CD4-positive, alpha-beta T cell (primary cell): ENCODE measurements at regions not wholly inside any gene's neighbourhood (a gene's known extent, or its start where the extent isn't known, plus 50 kb on each side); places are given as distances from the start of the nearest gene placed in this dataset.

Experiments
- ATAC-seq: fragments of 200-7000 bp; cut with Tn5 transposase; one replicate; pipeline ENCODE4 v1.10.0; 2022; ENCODE audit warnings: mild to moderate bottlenecking; ENCODE audit not compliant: poor library complexity
- CTCF ChIA-PET: fragments of 350-600 bp; sonication (Branson Sonifier 250); formaldehyde crosslinking; loops from one replicate; lab custom pipeline; 2021; ENCODE audit warnings: antibody characterized with exemption, inconsistent platforms; lab: Charles Lee
- POLR2A ChIA-PET: fragments of 350-600 bp; sonication (Branson Sonifier 250); formaldehyde crosslinking; loops from one replicate; lab custom pipeline; 2021; ENCODE audit warnings: antibody characterized with exemption, inconsistent platforms; lab: Charles Lee
- DNase-seq, 14 experiments: peaks; one replicate each; pipeline ENCODE4 v3.0.0-alpha.2; 2013 to 2020; ENCODE audit warnings: mixed read lengths in 2 of 14
- H3K27ac ChIP-seq, 2 donors: one replicate each; pipeline versions ENCODE4 v1.5.1 to v1.7.0; 2013; ENCODE audit warnings: low read length in 2 of 2, low read depth in 1 of 2, mild to moderate bottlenecking in 1 of 2
- H3K27me3 ChIP-seq, 2 experiments: 1 replicate in 1 of 2; 2 replicates in 1 of 2; pipeline versions ENCODE4 v1.6.1 to v1.7.0; 2013; ENCODE audit warnings: low read length in 2 of 2, control low read depth in 1 of 2, mild to moderate bottlenecking in 1 of 2, moderate library complexity in 1 of 2; ENCODE audit not compliant: insufficient read depth in 2 of 2, control insufficient read depth in 1 of 2
- H3K36me3 ChIP-seq: one replicate; pipeline ENCODE4 v1.6.1; 2013; ENCODE audit warnings: low read length, control low read depth; ENCODE audit not compliant: insufficient read depth
- H3K4me1 ChIP-seq: one replicate; pipeline ENCODE4 v1.6.1; 2013; ENCODE audit warnings: low read length, control low read depth; ENCODE audit not compliant: insufficient read depth
- H3K4me3 ChIP-seq: one replicate; pipeline ENCODE4 v1.5.1; 2013; ENCODE audit warnings: mild to moderate bottlenecking, low read length, moderate library complexity
- H3K9me3 ChIP-seq, 2 experiments: 1 replicate in 1 of 2; 2 replicates in 1 of 2; pipeline versions ENCODE4 v1.6.1 to v1.7.0; 2013; ENCODE audit warnings: low read length in 2 of 2, mild to moderate bottlenecking in 2 of 2, control low read depth in 1 of 2, moderate library complexity in 1 of 2; ENCODE audit not compliant: control insufficient read depth in 1 of 2, insufficient read depth in 1 of 2
- H3K27ac Mint-ChIP-seq: one replicate; pipeline ENCODE4 v1.8.0; 2020; ENCODE audit warnings: mixed read lengths
- H3K27me3 Mint-ChIP-seq: one replicate; pipeline ENCODE4 v1.8.0; 2021; ENCODE audit warnings: mixed read lengths
- H3K36me3 Mint-ChIP-seq: one replicate; pipeline ENCODE4 v1.8.0; 2021; ENCODE audit warnings: low read depth, mixed read lengths
- H3K4me1 Mint-ChIP-seq: one replicate; pipeline ENCODE4 v1.8.0; 2021; ENCODE audit warnings: low read depth, mixed read lengths
- H3K4me3 Mint-ChIP-seq: one replicate; pipeline ENCODE4 v1.8.0; 2020; ENCODE audit warnings: mild to moderate bottlenecking, mixed read lengths
- H3K9me3 Mint-ChIP-seq: one replicate; pipeline ENCODE4 v1.8.0; 2020; ENCODE audit warnings: mixed read lengths
- CTCF ChIP-seq: fragments of 200-600 bp; IDR thresholded peaks from one replicate; pipeline ENCODE4 v1.8.0; 2022; ENCODE audit warnings: antibody characterized with exemption, mild to moderate bottlenecking
- intact Hi-C, 2 experiments: fragments of 100-400 bp; cut with DNase I in 1 of 2; cut with micrococcal nuclease in 1 of 2; formaldehyde crosslinking; loops; one replicate each; pipeline versions ENCODE4 v1.15.1 to v1.9.0; 2023 to 2025; cut with DNase I, micrococcal nuclease

GRCh38 chr7:12130609-12131008 is 80.5 kb upstream of the TMEM106B start:
- no peak for ATAC-seq
- no peak overlapping the region for H3K27ac Mint-ChIP-seq
- intact Hi-C loops = no loop called here

GRCh38 chr7:12131122-12131521 is 80.0 kb upstream of the TMEM106B start:
- Histone ChIP-seq H3K9me3 (no peaks in the 10 kb centered on the region), H3K36me3 (no peaks in the 10 kb centered on the region), H3K27me3 (no peaks in the 10 kb centered on the region), H3K27ac (no peak overlapping the region), H3K4me1 (peaks cover 2% of the 10 kb centered on the region), H3K4me3 (no peak overlapping the region)
- ChIA-PET CTCF (no interaction called here), POLR2A (no interaction called here)
- H3K36me3 Mint-ChIP-seq = no peaks in the 10 kb centered on the region
- peaks cover 3% of the 10 kb centered on the region for H3K9me3 Mint-ChIP-seq
- no peak overlapping the region for H3K4me3 Mint-ChIP-seq
- no peak for TF ChIP-seq CTCF
- H3K27me3 Mint-ChIP-seq = no peaks in the 10 kb centered on the region
- no peak overlapping the region for H3K27ac Mint-ChIP-seq
- intact Hi-C loops = no loop called here
- ATAC-seq = no peak
- H3K4me1 Mint-ChIP-seq = peaks cover 12% of the 10 kb centered on the region
- DNase-seq = peak in 1 of 14 experiments; percentile 19

More at GRCh38 chr7:12130609-12131008, 80.5 kb upstream of the TMEM106B start:
- Mint-ChIP-seq H3K9me3 (peaks cover 3% of the 10 kb centered on the region), H3K27me3 (no peaks in the 10 kb centered on the region), H3K36me3 (no peaks in the 10 kb centered on the region), H3K4me3 (no peak overlapping the region), H3K4me1 (peaks cover 12% of the 10 kb centered on the region)
- TF ChIP-seq CTCF = no peak
- Histone ChIP-seq H3K36me3 (no peaks in the 10 kb centered on the region), H3K4me1 (peaks cover 2% of the 10 kb centered on the region), H3K9me3 (no peaks in the 10 kb centered on the region), H3K4me3 (no peak overlapping the region), H3K27ac (no peak overlapping the region), H3K27me3 (no peaks in the 10 kb centered on the region)
- ChIA-PET POLR2A (no interaction called here), CTCF (no interaction called here)
- DNase-seq = no peak

DNA sequence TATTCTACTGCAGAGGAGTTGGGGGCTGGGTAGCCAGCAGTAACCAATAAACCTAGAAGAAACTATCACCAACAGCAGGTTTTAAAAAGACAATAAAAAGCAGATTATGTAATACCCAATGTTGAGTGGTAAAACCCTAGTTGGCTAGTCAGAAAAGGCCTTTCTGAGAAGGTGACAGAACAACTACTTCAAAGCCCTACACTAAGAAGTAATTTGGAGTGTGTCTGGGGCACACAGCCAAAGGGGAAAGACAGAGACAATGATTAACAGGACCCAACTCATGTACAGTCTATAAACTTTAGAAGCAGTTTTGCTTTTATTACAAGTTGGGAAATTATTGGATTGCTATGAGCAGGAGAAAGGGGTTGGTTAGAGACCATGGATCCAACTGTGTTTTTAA is 77.2 kb upstream of the TMEM106B start:
- ATAC-seq (no peak), DNase-seq (no peak)
- Histone ChIP-seq H3K4me1 (peaks cover 2% of the 10 kb centered on the region), H3K27ac (no peak overlapping the region), H3K9me3 (no peaks in the 10 kb centered on the region), H3K27me3 (no peaks in the 10 kb centered on the region), H3K4me3 (no peak overlapping the region), H3K36me3 (no peaks in the 10 kb centered on the region)
- TF ChIP-seq CTCF = no peak
- no peak overlapping the region for H3K4me3 Mint-ChIP-seq
- H3K36me3 Mint-ChIP-seq = no peaks in the 10 kb centered on the region
- H3K27me3 Mint-ChIP-seq = peaks cover 2% of the 10 kb centered on the region
- H3K9me3 Mint-ChIP-seq = peaks cover 3% of the 10 kb centered on the region
- intact Hi-C loops = no loop called here
- no peak overlapping the region for H3K27ac Mint-ChIP-seq
- ChIA-PET CTCF (no interaction called here), POLR2A (no interaction called here)
- H3K4me1 Mint-ChIP-seq = peaks cover 12% of the 10 kb centered on the region
